ENCODE measurements at regions not wholly inside any gene's neighbourhood (a gene's known extent, or its start where the extent isn't known, plus 50 kb on each side); places are given as distances from the start of the nearest gene placed in this dataset.

DNA sequence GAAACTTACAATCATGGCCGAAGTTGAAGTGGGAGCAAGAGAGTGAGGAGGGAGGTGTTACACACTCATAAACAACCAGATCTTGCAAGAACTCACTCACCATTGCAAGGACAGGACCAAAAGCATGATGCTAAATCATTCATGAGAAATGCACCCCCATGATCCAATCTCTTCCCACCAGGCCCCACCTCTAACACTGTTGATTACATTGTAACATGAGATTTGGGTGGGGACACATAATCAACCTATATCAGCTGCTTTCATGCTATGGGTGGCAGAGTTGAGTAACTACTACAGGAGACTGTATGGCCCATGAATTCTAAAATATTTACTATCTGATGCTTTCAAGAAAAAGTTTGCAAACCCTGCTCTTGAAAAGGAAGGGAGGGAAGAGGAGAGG, 155.1 kb downstream of the DEFB131A start:
- TF ChIP-seq CTCF (IDR thresholded peaks at IDR 0.05), result no peak
- no peak for TF ChIP-seq POLR2A (IDR thresholded peaks at IDR 0.05)

All from lower leg skin (tissue), 3 donors.